Right forelimb (tissue), 1 donor: ENCODE measurements at regions not wholly inside any gene's neighbourhood (a gene's known extent, or its start where the extent isn't known, plus 50 kb on each side); places are given as distances from the start of the nearest gene placed in this dataset.

ENCODE experiments used
- DNase-seq: peaks from one replicate; pipeline ENCODE4 v3.0.0-alpha.2; 2018

- DNase-seq = no peak
Measured at GRCh38 chr20:54272901-54273488, 65.1 kb downstream of the PFDN4 start.

- no peak for DNase-seq
Measured at GRCh38 chr20:54275359-54276111, 67.6 kb downstream of the PFDN4 start.

GRCh38 chr20:54276577-54277169, 68.8 kb downstream of the PFDN4 start:
- DNase-seq = no peak

GRCh38 chr20:54278262-54278661, 70.4 kb downstream of the PFDN4 start:
- no peak for DNase-seq

- DNase-seq = no peak
Measured at GRCh38 chr20:54282625-54283024, 74.7 kb downstream of the PFDN4 start.

GRCh38 chr20:54283253-54283652, 75.4 kb downstream of the PFDN4 start:
- DNase-seq = no peak

- DNase-seq = no peak
Measured at GRCh38 chr20:54284928-54285704, 77.2 kb downstream of the PFDN4 start.

GRCh38 chr20:54290636-54291035, 82.7 kb downstream of the PFDN4 start:
- DNase-seq = no peak

GRCh38 chr20:54291339-54292010, 83.6 kb downstream of the PFDN4 start:
- DNase-seq = no peak

GRCh38 chr20:54292185-54292584, 84.3 kb downstream of the PFDN4 start:
- DNase-seq = no peak

- DNase-seq = no peak
Measured at GRCh38 chr20:54293526-54293925, 85.6 kb downstream of the PFDN4 start.

- DNase-seq = no peak
Measured at GRCh38 chr20:54294094-54294493, 86.2 kb downstream of the PFDN4 start.

GRCh38 chr20:54295686-54296085, 87.8 kb downstream of the PFDN4 start:
- no peak for DNase-seq

- no peak for DNase-seq
Measured at GRCh38 chr20:54305421-54305820, 97.5 kb downstream of the PFDN4 start.

GRCh38 chr20:54306985-54307710, 99.3 kb downstream of the PFDN4 start:
- DNase-seq = no peak

- no peak for DNase-seq
Measured at GRCh38 chr20:54308804-54309203, 100.9 kb downstream of the PFDN4 start.

GRCh38 chr20:54318892-54319291, 111.0 kb downstream of the PFDN4 start:
- DNase-seq = no peak

- DNase-seq = no peak
Measured at GRCh38 chr20:54320148-54320607, 112.3 kb downstream of the PFDN4 start.

- DNase-seq = no peak
Measured at GRCh38 chr20:54321352-54322087, 113.6 kb downstream of the PFDN4 start.

- DNase-seq = no peak
Measured at GRCh38 chr20:54323227-54323734, 115.4 kb downstream of the PFDN4 start.

GRCh38 chr20:54324041-54324440, 116.2 kb downstream of the PFDN4 start:
- no peak for DNase-seq
